GM12878 (cell line): ENCODE measurements at regions not wholly inside any gene's neighbourhood (a gene's known extent, or its start where the extent isn't known, plus 50 kb on each side); places are given as distances from the start of the nearest gene placed in this dataset.
"Not testable (repeated sequence)": the region's sequence is repeated elsewhere in the genome, so short reads cannot be mapped to it uniquely, and the experiment has no call there.

Source experiments
- BHLHE40 ChIP-seq, 2 experiments: fragments of 450-650 bp in 1 of 2; IDR thresholded peaks; 2 replicates each; pipeline ENCODE4 v1.6.1; 2011 to 2017; ENCODE audit warnings: low read depth in 2 of 2, borderline replicate concordance in 1 of 2, improper control_type of control experiment in 1 of 2, low read length in 1 of 2, mild to moderate bottlenecking in 1 of 2
- CREM ChIP-seq: IDR thresholded peaks from 2 replicates; pipeline ENCODE4 v1.6.1; 2014; ENCODE audit warnings: antibody characterized with exemption, low read depth
- CTCF ChIP-seq, 3 experiments: IDR thresholded peaks in 2 of 3; conservative IDR thresholded peaks in 1 of 3; 2 replicates each; pipeline ENCODE4 v1.5.1; 2011; ENCODE audit warnings: low read depth in 3 of 3, low read length in 3 of 3, mild to moderate bottlenecking in 3 of 3, control low read depth in 2 of 3, moderate library complexity in 2 of 3, inconsistent platforms in 1 of 3, mixed read lengths in 1 of 3; ENCODE audit not compliant: control insufficient read depth in 2 of 3, insufficient read depth in 1 of 3; ENCODE audit errors: extremely low read depth in 1 of 3
- MLLT1 ChIP-seq: fragments of 450-650 bp; IDR thresholded peaks from 2 replicates; pipeline ENCODE4 v1.6.1; 2016; ENCODE audit warnings: mild to moderate bottlenecking
- MYC ChIP-seq: IDR thresholded peaks from 2 replicates; pipeline ENCODE4 v1.6.1; 2011; ENCODE audit warnings: mild to moderate bottlenecking, low read length, moderate library complexity, inconsistent platforms; ENCODE audit not compliant: insufficient read depth, insufficient replicate concordance, insufficient read length, severe bottlenecking
- RAD21 ChIP-seq: IDR thresholded peaks from 2 replicates; pipeline ENCODE4 v1.6.1; 2011; ENCODE audit warnings: mild to moderate bottlenecking, low read depth, low read length, moderate library complexity; ENCODE audit not compliant: insufficient read depth

- not testable (repeated sequence) for TF ChIP-seq BHLHE40 (IDR thresholded peaks at IDR 0.05; ENCODE audit: borderline replicate concordance in 1 of 2, low read depth in 2 of 2, low read length in 1 of 2); CTCF (IDR thresholded peaks at IDR 0.05 in 2 of 3, conservative IDR thresholded peaks at IDR 0.05 in 1 of 3; ENCODE audit: control insufficient read depth in 2 of 3, extremely low read depth in 1 of 3, insufficient read depth in 1 of 3, low read depth in 3 of 3, low read length in 3 of 3); RAD21; MLLT1; CREM; MYC
Measured at GRCh38 chr4:133267506-133267905, 118.4 kb downstream of the PCDH10 start.
